H9 (cell line): ENCODE measurements at regions not wholly inside any gene's neighbourhood (a gene's known extent, or its start where the extent isn't known, plus 50 kb on each side); places are given as distances from the start of the nearest gene placed in this dataset.

Source experiments
- DNase-seq: peaks from one replicate; pipeline ENCODE4 v3.0.0-alpha.2; 2017
- H2AFZ ChIP-seq: one replicate; pipeline ENCODE4 v1.6.1; 2013; ENCODE audit warnings: mild to moderate bottlenecking, low read length, control low read depth, moderate library complexity
- H2AK5ac ChIP-seq: 2 replicates; pipeline ENCODE4 v1.6.1; 2013; ENCODE audit warnings: low read length, control low read depth, mixed read lengths; ENCODE audit not compliant: insufficient read length
- H2BK120ac ChIP-seq: one replicate; pipeline ENCODE4 v1.6.1; 2013; ENCODE audit warnings: low read depth, mild to moderate bottlenecking, low read length, control low read depth, inconsistent platforms; ENCODE audit not compliant: poor library complexity, severe bottlenecking
- H2BK12ac ChIP-seq: 2 replicates; pipeline ENCODE4 v1.6.1; 2013; ENCODE audit warnings: low read length, control low read depth, mixed read lengths, low read depth; ENCODE audit not compliant: insufficient read length
- H2BK15ac ChIP-seq: 2 replicates; pipeline ENCODE4 v1.6.1; 2013; ENCODE audit warnings: low read depth, low read length, control low read depth
- H2BK20ac ChIP-seq: one replicate; pipeline ENCODE4 v1.6.1; 2013; ENCODE audit warnings: low read depth, mild to moderate bottlenecking, low read length, control low read depth, inconsistent platforms; ENCODE audit not compliant: poor library complexity, severe bottlenecking
- H2BK5ac ChIP-seq: 2 replicates; pipeline ENCODE4 v1.6.1; 2013; ENCODE audit warnings: low read length, control low read depth, mixed read lengths; ENCODE audit not compliant: insufficient read length
- H3K14ac ChIP-seq: 2 replicates; pipeline ENCODE4 v1.6.1; 2013; ENCODE audit warnings: low read length, control low read depth; ENCODE audit not compliant: insufficient read depth
- H3K18ac ChIP-seq: 2 replicates; pipeline ENCODE4 v1.6.1; 2013; ENCODE audit warnings: low read depth, mild to moderate bottlenecking, mixed read lengths, low read length, control low read depth; ENCODE audit not compliant: insufficient read length
- H3K23ac ChIP-seq: 2 replicates; pipeline ENCODE4 v1.6.1; 2013; ENCODE audit warnings: low read length, control low read depth, mixed read lengths, low read depth; ENCODE audit not compliant: insufficient read length
- H3K23me2 ChIP-seq: 2 replicates; pipeline ENCODE4 v1.6.1; 2013; ENCODE audit warnings: low read depth, mild to moderate bottlenecking, mixed read lengths, low read length, control low read depth; ENCODE audit not compliant: insufficient read length, poor library complexity, severe bottlenecking
- H3K27ac ChIP-seq: 2 replicates; pipeline ENCODE4 v1.5.1; 2013; ENCODE audit warnings: low read length, control low read depth, mixed read lengths, low read depth; ENCODE audit not compliant: insufficient read length
- H3K27me3 ChIP-seq: 2 replicates; pipeline ENCODE4 v1.6.1; 2013; ENCODE audit warnings: low read length, control low read depth, inconsistent platforms; ENCODE audit not compliant: insufficient read depth
- H3K4ac ChIP-seq: 2 replicates; pipeline ENCODE4 v1.6.1; 2013; ENCODE audit warnings: low read depth, mild to moderate bottlenecking, control low read depth, inconsistent platforms, low read length, moderate library complexity
- H3K4me1 ChIP-seq: 2 replicates; pipeline ENCODE4 v1.6.1; 2013; ENCODE audit warnings: low read length, control low read depth, inconsistent platforms; ENCODE audit not compliant: insufficient read depth
- H3K4me2 ChIP-seq: 2 replicates; pipeline ENCODE4 v1.6.1; 2013; ENCODE audit warnings: low read length, control low read depth, mixed read lengths; ENCODE audit not compliant: insufficient read length, insufficient read depth
- H3K56ac ChIP-seq: 2 replicates; pipeline ENCODE4 v1.6.1; 2013; ENCODE audit warnings: low read depth, mild to moderate bottlenecking, mixed read lengths, low read length, control low read depth; ENCODE audit not compliant: insufficient read length
- H3K79me1 ChIP-seq: 2 replicates; pipeline ENCODE4 v1.6.1; 2013; ENCODE audit warnings: low read depth, mild to moderate bottlenecking, moderate library complexity, low read length, control low read depth, inconsistent platforms; ENCODE audit not compliant: insufficient read depth, poor library complexity, severe bottlenecking
- H3K79me2 ChIP-seq: 2 replicates; pipeline ENCODE4 v1.6.1; 2013; ENCODE audit warnings: low read length, control low read depth, inconsistent platforms; ENCODE audit not compliant: insufficient read depth
- H3K9ac ChIP-seq: 2 replicates; pipeline ENCODE4 v1.6.1; 2013; ENCODE audit warnings: low read length, control low read depth, mixed read lengths; ENCODE audit not compliant: insufficient read length; ENCODE audit errors: extremely low read depth
- H3K9me3 ChIP-seq: one replicate; pipeline ENCODE4 v1.6.1; 2013; ENCODE audit warnings: low read depth, low read length, inconsistent platforms; ENCODE audit not compliant: control insufficient read depth
- H3T11ph ChIP-seq: one replicate; pipeline ENCODE4 v1.6.1; 2013; ENCODE audit warnings: mild to moderate bottlenecking, low read length, control low read depth, inconsistent platforms
- H4K20me1 ChIP-seq: one replicate; pipeline ENCODE4 v1.6.1; 2013; ENCODE audit not compliant: control insufficient read depth, insufficient read length, insufficient read depth
- H4K5ac ChIP-seq: 2 replicates; pipeline ENCODE4 v1.6.1; 2013; ENCODE audit warnings: low read depth, mild to moderate bottlenecking, mixed read lengths, low read length, control low read depth; ENCODE audit not compliant: insufficient read length
- H4K8ac ChIP-seq: replicated peaks from 2 replicates; pipeline ENCODE4 v1.6.1; 2013; ENCODE audit warnings: low read length, control low read depth, mixed read lengths, low read depth; ENCODE audit not compliant: insufficient read length
- H4K91ac ChIP-seq: 2 replicates; pipeline ENCODE4 v1.6.1; 2013; ENCODE audit warnings: low read depth, mild to moderate bottlenecking, moderate library complexity, mixed read lengths, low read length, control low read depth; ENCODE audit not compliant: insufficient read length
- H3K27ac Mint-ChIP-seq, 3 experiments: 2 replicates in 2 of 3; 3 replicates in 1 of 3; pipeline ENCODE4 v1.8.0; 2020 to 2021; ENCODE audit warnings: mixed read lengths in 3 of 3, mild to moderate bottlenecking in 1 of 3, moderate library complexity in 1 of 3
- H3K27me3 Mint-ChIP-seq: 2 replicates; pipeline ENCODE4 v1.8.0; 2021; ENCODE audit warnings: low read depth, mild to moderate bottlenecking, moderate library complexity, mixed read lengths
- H3K36me3 Mint-ChIP-seq, 3 experiments: 2 replicates in 2 of 3; 3 replicates in 1 of 3; pipeline ENCODE4 v1.8.0; 2020 to 2021; ENCODE audit warnings: low read depth in 3 of 3, mixed read lengths in 3 of 3; ENCODE audit not compliant: insufficient read depth in 1 of 3
- H3K4me1 Mint-ChIP-seq, 2 experiments: 2 replicates each; pipeline ENCODE4 v1.8.0; 2020; ENCODE audit warnings: mixed read lengths in 2 of 2
- H3K4me3 Mint-ChIP-seq, 2 experiments: 2 replicates in 1 of 2; 3 replicates in 1 of 2; pipeline ENCODE4 v1.8.0; 2020 to 2021; ENCODE audit warnings: mild to moderate bottlenecking in 2 of 2, mixed read lengths in 2 of 2, moderate library complexity in 1 of 2
- H3K9me3 Mint-ChIP-seq, 2 experiments: 2 replicates in 1 of 2; 3 replicates in 1 of 2; pipeline ENCODE4 v1.8.0; 2020; ENCODE audit warnings: mild to moderate bottlenecking in 2 of 2, mixed read lengths in 2 of 2, moderate library complexity in 1 of 2
- WGBS: extraction: QIAGEN DNeasy Blood & Tissue Kit; methylation state at CpG from one replicate; pipeline ENCODE4 v1.1.7; 2013; ENCODE audit warnings: missing lambda C conversion rate, low lambda C conversion rate, mixed read lengths; ENCODE audit not compliant: insufficient read length; ENCODE audit errors: extremely low coverage; 5-methylcytosine and 5-hydroxymethylcytosine counted together
- TF ChIP-seq, protein P1 (sequence below): fragments of 200-600 bp; sonication (generic); conservative IDR thresholded peaks from 3 replicates; pipeline ENCODE4 v1.8.0; 2021; ENCODE audit warnings: antibody characterized with exemption, mild to moderate bottlenecking

DNA sequence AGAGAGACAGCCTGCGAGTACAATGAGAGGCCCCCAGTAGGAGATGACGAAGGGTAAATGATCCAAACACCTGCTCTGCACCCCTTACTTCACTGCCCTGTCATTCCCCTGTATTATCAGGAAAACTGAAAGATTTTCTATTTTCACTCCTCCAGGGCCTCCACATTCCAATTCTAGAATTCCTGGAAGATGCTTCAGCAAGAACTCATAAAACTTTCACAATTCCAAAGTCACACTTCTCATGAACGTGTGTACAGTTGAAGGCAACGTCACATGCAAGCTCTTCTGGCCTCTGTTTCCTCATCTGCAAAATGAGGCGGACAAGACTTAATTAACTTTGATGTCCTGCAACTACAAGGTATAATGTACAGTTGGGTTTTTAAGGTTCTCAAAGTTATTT, 62.8 kb upstream of the SPATA12 start:
- no peak overlapping the region for H3K9ac ChIP-seq
- no peaks in the 10 kb centered on the region for H4K20me1 ChIP-seq
- H2AFZ ChIP-seq, result no peak overlapping the region
- H3K36me3 Mint-ChIP-seq, result peaks cover 0 to 1% (median 0%) of the 10 kb centered on the region in 3 experiments; a peak in 2 of 7 replicates
- no peak overlapping the region for H2BK12ac ChIP-seq
- WGBS, result no CpG with 5 or more reads among the region's 5 CpGs
- no peaks in the 10 kb centered on the region for H3K27me3 ChIP-seq
- no peaks in the 10 kb centered on the region for H3K23me2 ChIP-seq
- no peak overlapping the region for H3K18ac ChIP-seq
- no peak overlapping the region for H2BK5ac ChIP-seq
- DNase-seq, result no peak
- no peaks in the 10 kb centered on the region for H3K79me1 ChIP-seq
- H2BK15ac ChIP-seq, result no peak overlapping the region
- TF ChIP-seq, protein P1, sequence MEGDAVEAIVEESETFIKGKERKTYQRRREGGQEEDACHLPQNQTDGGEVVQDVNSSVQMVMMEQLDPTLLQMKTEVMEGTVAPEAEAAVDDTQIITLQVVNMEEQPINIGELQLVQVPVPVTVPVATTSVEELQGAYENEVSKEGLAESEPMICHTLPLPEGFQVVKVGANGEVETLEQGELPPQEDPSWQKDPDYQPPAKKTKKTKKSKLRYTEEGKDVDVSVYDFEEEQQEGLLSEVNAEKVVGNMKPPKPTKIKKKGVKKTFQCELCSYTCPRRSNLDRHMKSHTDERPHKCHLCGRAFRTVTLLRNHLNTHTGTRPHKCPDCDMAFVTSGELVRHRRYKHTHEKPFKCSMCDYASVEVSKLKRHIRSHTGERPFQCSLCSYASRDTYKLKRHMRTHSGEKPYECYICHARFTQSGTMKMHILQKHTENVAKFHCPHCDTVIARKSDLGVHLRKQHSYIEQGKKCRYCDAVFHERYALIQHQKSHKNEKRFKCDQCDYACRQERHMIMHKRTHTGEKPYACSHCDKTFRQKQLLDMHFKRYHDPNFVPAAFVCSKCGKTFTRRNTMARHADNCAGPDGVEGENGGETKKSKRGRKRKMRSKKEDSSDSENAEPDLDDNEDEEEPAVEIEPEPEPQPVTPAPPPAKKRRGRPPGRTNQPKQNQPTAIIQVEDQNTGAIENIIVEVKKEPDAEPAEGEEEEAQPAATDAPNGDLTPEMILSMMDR, result no peak
- no peaks in the 10 kb centered on the region for H3K4me1 ChIP-seq
- H2BK20ac ChIP-seq, result no peak overlapping the region
- H3K27ac ChIP-seq, result no peak overlapping the region
- no peaks in the 10 kb centered on the region for H3K9me3 ChIP-seq
- H2AK5ac ChIP-seq, result no peak overlapping the region
- no peak overlapping the region for H4K5ac ChIP-seq
- no peak overlapping the region for H3K14ac ChIP-seq
- H4K91ac ChIP-seq, result no peak overlapping the region
- no peak overlapping the region for H3K4me2 ChIP-seq
- H4K8ac ChIP-seq, result no peak overlapping the region
- no peaks in the 10 kb centered on the region for H3K79me2 ChIP-seq
- no peak overlapping the region for H2BK120ac ChIP-seq
- H3K4ac ChIP-seq, result no peak overlapping the region
- peaks cover 6 to 9% of the 10 kb centered on the region in 2 experiments for H3K4me1 Mint-ChIP-seq
- peak overlapping the region in 1 of 3 experiments; percentile 30; a peak in 1 of 7 replicates for H3K27ac Mint-ChIP-seq
- H3K9me3 Mint-ChIP-seq, result no peaks in the 10 kb centered on the region; a peak in 1 of 5 replicates
- H3T11ph ChIP-seq, result no peak overlapping the region
- H3K27me3 Mint-ChIP-seq, result no peaks in the 10 kb centered on the region
- no peak overlapping the region for H3K23ac ChIP-seq
- no peak overlapping the region for H3K56ac ChIP-seq
- no peak overlapping the region for H3K4me3 Mint-ChIP-seq
